AG08395 (cell line): ENCODE measurements at regions not wholly inside any gene's neighbourhood (a gene's known extent, or its start where the extent isn't known, plus 50 kb on each side); places are given as distances from the start of the nearest gene placed in this dataset.

Experiments
- DNase-seq: peaks from one replicate; pipeline ENCODE4 v3.0.0; 2012; ENCODE audit warnings: mixed read lengths, low spot score

DNA sequence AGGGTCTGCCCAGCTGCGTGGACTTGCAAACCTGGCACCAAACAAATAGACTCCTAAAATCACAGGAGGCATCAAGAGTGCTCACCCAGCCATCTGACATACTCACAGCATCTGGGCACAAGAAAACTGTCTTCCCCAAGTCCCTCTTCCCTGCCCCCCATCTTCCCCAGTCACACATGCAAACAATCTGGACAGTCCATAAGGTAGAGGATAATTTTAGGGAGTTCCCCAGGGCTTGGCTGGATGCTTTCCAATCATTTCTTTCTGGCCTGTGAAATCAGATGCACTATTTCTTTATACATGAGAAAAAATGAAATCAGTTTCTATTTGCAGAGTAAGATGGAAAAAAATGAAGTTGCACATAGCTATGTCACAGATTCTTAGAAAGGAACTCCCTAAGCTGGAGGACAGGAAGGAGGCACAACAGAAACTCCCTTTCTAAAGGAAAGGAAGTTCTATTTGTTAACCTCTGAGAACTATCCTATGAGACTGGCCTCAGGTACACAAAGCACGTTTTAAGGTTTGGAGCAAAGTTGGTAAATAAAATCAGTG lies 342.3 kb downstream of the HNRNPD start:
- no peak for DNase-seq

DNA sequence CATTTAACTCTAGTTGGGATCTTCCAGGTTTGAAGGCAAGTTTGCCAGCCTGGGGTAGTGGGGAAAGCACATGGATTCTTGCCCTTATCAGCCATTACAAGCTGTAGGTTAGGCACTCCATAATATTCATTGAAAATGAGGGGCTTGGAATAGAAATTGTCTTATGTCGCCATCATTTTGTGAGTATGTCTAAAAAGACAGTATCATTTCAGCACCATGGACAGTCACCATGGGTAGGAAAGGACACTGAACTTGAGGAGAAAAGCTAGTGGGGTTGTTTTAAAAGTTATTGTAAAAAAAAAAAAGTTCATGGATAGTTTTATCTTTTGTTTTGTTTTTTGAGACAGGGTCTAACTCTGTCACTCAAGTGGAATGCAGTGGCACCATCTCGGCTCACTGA lies 356.1 kb downstream of the HNRNPD start:
- no peak for DNase-seq

DNA sequence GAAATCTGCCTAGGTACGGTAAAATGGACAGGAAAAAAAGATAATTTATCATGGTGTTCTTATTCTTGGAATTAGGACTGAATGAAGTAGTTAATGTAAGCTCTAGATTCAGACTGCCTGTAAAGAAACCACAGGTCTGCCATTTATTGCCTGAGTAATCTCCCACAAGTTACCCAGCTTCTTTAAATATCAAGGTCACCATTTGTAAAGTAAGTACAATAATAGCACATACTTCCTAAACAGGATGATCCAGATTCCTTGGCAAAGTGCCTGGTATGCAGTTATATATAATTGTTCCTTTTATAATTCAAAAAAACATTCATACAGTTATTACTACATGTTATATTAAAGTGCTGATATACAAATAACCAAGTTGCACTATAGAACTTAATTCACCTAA lies 368.6 kb downstream of the HNRNPD start:
- DNase-seq = no peak

DNA sequence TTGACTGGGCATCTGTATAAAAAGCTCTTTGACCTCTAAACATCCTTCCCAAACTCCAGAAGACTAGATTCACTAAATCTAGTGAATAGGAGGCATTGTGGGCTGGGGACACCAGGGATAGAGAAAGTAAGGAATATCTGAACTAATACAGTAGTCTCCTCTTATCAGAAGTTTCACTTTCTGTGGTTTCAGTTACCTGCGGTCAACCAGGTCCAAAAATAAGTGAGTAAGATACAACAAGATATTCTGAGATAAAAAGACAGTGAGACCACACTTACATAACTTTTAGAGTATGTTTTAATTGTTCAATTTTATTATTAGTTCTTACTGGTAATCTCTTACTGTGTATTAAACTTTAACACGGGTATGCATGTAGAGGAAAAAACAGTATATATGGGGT lies 376.5 kb downstream of the HNRNPD start:
- no peak for DNase-seq

DNA sequence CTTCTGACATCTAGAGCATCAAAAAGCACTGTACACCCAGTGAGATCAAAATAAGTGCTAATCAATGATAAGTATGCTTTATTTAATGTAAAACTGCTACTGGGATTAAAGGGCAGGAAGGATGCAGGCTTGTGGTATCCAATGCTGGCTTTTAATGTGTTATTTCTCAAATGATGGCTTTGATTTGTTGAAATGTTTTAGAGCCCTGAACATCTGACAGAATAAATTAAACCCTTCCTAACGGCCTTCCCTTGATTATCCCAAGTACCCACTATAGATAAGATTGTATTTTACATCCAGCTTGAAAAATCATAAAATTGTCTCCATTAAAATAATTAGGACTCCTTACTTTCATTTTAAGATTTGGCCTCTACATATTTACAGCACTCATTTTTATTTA lies 382.9 kb downstream of the HNRNPD start:
- no peak for DNase-seq

DNA sequence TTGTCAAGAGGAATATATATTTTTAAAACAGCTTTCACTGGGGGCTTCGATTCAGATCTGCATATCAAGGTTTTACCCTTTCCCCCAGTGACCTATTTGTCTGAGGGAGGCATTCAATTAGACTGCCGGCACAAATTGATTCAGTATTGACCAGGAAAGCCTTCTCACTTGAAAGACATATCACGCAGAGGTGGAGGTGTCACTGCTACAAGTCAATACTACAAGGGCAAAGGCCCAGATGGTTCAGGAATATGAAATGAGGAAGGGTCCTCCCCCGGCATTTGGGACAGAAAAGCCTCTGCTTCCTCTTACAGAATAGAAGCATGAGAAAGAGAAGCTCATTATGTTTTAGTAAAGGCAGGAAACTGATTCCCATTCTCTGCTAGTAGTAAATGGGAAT lies 383.6 kb downstream of the HNRNPD start:
- DNase-seq = no peak

DNA sequence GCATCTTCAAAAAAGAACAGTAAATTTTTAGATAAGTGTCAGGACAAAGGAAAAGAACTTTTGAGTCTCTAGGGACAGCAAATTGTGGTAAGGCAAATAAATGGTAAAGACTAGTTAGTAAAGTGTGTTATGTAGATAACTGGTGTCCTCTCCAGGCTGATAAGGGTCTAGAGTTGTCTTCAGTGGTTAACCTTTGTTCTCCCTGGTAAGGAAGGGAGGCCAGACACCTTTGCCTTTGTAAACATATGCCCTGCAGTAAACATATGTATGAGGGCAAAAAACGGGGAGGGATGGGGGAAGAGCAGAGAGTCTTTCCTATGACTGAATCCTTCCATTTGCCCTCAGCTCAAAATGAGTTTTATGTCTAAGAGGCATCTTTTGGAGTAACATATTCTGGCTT lies 384.6 kb downstream of the HNRNPD start:
- DNase-seq = no peak

DNA sequence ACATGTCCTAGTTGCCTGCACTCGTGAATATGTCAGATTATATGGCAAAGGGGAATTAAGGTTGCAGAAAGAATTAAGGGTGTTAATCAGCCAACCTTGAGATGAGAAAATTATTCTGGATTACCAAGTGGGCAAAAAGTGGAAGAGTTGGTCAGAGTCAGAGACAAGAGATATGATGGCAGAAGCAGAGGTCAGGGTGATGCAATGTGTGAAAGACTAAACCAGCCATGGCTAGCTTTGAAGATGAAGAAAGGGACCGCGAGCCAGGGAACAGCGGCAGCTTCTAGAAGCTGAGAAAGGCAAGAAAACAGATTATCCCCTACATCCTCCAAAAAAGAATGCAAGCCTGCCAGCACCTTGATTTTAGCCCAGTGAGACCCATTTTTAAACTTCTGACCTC lies 385.6 kb downstream of the HNRNPD start:
- DNase-seq = no peak

DNA sequence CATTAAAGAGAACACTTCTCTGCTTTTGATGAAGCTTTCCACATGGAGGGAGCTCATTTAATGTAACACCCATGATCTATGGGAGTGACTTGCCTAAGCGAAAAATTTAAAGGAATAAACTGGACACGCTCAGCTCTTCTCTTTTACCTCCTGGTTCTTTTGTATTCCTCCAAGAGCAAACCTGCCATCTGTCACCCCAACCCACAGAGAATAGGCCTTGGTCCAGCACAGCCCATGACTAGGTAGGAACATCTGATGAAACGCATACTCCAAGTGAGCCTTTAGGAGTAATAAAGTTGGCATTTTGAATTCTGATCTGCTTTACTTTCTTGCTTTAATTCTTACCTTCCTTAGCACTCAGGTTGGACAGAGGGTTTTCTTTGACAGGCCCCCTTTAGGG lies 389.0 kb downstream of the HNRNPD start:
- no peak for DNase-seq

DNA sequence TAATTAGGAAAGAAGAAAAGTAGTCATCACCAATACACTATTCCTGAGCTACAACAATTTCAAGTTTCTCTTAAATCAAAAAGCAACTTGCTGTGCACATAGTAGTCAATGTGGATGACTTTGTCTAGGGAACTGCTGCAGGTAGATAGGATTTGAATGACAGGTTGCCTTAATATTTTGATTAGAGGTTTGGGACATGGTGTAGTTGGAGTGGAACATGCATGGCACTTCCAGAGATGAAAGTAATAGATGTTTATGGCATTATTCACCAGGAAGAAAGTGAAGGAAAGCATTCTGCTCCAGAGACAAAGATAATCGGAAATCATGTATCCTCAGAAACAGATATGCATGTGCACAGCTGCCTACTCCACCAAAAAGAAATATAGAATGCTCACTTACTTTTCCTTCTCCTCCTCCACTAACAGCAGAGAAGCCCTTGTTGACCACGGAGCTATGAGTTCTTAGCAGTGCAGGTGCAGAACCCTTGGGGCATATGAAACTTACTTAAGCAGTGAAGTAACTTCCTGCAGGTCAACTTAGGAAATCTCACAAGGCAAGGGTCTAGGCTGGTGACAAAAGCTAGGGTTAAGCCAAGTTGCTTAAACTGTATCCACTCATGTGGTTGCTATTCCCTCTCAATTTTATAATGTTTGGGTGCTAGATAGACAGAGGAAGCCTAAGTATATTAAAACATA lies 390.8 kb downstream of the HNRNPD start:
- no peak for DNase-seq

DNA sequence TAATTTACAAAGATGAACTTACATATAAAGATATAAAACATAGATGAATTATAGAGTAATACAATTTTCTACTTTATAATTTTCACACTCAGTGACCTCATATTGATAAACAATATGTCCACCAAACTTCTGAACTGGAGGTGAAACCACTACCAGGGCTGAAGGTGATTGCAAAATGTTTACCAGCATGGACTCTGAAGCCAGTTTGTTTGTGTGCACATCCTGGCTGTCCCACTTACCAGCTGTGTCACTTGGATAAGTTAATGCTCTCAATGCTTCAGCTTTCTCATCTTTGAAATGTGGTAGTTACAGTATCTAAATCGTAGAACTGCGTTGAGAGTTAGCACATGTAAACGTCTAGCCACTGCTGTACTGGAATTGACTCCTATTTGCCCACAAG lies 392.6 kb downstream of the HNRNPD start:
- no peak for DNase-seq

DNA sequence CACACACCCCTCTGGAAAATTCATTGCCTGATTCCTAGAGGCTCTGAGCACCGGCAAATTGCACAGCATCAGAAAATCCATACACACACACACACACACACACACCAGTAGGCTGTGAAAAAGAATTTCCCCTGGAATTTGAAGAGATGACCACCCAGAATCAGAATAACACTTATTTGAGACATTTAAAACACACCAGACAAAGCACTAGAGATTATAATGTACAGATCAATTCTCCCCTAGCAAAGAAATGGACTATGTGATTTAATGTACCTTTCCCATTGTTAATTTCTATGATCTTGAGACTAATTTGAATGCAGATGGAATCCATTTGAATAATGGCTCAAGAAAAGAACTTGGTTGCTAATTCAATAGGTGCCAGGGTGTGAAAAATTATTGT lies 399.3 kb downstream of the HNRNPD start:
- DNase-seq = no peak

DNA sequence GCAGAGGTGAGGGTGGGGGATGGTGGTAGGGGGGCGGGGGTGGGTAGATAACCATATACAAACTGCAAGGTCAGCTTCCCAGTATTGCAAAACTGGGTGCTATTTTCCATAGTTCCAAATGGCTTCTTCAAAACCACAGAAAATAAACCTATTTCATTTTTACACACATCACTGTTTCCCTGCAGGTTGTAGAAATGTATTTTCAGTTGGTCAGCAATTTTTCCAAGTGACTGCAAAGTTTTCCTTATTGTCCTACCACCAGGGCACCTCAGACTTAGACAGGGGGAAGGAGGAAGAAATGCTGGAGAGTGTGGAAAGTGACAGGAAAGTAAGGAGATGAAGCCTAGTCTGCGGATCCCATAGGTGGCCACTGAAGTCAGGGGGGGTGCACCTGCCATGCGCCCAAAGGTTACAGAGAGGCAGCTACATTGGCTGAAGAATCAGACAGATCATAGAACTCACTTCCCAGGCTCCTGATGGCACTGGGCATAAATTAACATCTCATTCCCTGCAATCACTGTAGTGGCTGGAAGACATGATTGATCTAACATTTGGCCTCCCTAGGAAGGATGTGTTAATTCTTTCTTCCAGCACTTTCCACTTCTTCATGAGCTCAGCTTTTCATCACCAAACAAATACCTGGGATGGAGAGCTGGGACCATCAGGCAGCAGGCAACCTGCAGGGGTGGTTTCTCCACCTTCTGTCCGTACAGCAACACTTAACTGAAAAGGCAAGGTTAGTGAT lies 402.0 kb downstream of the HNRNPD start:
- DNase-seq = no peak

DNA sequence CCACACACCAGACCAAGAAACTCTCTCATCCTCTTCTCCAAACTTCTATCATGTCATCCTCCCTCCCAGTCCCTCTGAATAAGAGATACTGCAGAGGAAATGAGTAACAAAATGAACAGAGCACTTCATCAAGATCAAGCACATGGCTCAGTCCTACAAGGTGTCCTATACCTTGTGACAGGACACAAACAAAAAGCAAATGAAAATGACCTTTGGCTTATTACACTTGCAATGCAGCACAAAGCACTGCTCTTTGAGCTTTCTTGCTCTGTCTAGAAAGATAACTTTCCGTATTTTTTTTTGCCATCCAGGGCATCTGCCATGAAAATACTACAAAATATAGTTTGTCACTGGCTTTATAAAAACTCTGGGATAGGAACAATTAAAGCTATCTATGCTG lies 402.7 kb downstream of the HNRNPD start:
- no peak for DNase-seq

DNA sequence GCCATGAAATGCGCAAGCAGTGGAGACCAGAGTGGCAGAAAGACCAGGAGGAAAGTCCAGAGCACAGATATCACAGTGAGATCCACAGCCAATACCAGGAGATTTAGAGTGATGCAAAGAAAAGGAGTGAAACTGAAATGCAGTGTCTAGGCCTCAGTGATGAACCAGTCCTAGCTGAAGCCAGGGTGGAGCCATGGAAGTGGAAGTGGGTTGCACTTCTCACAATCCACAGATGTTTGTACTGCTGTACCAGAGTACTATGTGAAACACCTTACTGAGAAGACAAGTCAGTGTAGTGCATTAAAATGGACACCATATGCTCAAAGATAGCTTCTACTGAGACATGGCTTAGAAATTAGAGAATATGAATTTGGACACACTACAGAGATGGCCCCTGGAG lies 403.3 kb downstream of the HNRNPD start:
- DNase-seq = no peak

DNA sequence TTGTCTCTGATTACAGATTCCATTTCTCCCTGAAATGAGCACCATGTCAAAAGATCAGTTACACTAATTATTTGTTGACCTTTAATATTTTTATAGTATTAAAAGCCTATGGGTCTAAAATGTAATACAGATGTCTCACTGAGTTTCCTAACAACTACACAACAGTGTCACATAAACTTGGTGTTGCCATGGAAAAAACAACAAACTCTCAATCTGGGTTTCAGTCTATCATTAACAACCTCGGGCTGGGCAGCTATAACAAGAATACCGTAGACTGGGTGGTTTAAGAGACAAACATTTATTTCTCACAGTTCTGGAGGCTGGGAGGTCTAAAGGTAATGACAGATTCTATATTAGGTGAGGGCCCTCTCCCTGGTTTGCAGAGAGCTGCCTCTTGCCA lies 407.1 kb downstream of the HNRNPD start:
- no peak for DNase-seq

DNA sequence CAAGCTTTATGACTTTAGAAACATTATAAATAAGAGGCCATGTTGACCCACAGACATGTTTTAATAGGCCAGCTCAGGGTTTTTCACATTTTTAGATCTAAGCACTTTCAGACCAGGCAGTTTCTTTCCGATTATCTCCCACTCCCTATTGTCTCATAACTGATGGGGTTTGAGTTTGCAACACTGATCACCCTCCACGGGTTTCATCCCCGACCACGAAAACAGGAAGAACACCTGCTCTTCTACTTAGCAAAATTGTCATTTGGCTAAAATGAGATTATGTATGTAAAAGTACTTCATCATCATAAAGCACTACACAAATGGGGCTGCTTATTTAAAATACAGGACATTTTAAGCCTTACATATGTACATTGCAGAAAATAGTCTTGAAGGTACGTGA lies 407.9 kb downstream of the HNRNPD start:
- DNase-seq = no peak

DNA sequence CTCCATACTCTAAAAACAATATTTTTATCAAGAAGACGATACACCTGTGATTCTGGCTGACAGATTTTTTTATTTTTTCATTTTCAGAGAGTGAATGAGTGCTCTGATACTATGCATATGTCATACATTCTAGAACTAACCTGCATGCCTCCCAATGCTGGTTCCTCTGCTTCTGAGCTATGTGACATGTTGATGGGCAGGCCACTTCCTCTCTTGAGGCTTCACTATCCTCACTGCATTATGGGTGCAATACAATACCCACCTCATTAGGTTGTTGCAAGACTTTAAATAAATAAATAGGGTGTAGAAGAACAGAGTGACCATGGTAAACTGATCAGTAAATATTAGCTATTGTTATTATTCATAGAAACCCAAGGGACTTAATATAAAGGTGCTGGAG lies 408.3 kb downstream of the HNRNPD start:
- DNase-seq = no peak

DNA sequence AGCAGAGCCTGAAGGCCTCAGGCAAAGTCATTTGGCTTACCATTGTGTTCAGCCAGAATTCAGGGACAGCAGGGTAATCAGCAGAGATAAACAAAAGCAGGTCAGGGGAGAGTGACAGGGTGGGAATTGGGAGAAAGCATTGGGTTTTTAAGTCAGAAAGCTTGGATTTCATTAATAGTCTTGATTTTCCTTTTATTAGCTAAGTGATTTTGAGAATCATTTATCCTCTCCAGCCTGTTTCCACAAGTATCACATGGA lies 410.1 kb downstream of the HNRNPD start:
- DNase-seq = no peak

DNA sequence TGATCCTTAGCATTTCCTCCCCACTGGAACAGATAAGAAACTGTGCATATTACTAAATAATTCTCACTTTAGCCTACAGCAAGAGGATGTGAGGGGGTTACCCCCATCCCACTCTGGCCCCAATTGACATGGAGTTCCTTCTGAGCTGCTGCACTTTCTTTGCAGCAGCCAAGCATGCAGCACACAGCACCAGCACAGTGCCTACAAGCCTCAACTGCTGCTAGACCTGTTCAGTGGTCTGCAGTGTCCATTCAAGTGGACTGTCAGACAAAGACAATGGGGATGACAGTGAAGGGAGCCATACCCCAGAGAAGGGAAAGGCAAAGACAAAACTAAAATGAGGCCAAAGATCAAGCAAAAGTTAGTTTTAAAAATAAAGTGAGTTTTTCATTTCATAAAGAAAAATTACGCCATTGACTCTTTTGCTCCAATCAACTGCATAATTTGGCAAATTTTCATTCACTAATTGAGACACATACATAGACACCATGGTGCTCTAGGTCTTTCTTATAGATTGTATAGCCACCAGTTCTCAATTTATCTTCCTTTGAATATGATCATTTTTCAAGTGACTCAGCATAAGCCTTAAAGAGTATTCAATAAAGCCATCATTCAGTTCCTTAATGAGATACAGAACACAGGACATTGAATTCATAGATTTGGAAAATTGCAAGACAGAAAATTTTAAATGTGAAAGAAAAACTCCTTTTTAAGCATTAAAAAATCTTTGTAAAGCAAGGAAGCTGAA lies 410.6 kb downstream of the HNRNPD start:
- no peak for DNase-seq

DNA sequence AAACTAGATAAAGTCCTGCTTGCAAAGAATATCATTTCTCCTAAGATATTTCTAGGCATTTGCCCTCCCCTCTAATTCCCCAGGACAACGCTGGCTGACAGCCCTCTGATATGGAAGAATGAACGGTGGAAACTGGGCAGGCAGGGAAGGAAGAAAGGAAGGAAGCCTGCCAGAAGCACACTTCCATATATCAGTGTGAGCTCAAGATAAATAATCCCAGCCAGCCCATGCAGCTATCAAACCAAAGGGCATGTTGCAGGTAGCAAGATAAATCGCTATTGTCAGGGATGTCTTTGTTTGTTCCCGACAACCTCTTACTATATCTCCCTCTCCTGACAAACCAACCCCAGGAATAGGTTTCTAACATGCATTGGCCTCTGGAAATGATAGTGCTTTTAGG lies 412.8 kb downstream of the HNRNPD start:
- DNase-seq = no peak

DNA sequence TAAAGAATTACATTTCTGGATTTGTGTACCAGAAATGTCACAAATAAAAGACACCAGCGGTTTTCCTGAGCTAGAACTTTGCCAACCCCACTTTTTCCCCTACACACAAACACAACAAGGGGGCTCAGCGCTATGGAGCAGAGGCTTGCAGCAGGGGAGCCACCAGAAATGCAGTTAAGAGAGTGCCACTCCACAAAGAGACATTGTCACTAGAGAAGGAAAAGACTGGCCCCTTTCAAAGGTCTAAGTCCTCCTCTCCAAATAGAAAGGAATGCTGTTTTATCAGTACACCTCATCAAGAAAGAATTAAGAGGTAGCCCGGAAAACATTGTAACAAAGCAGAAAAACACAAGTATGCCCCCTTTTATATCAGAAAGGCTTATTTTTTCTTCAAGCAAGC lies 419.5 kb downstream of the HNRNPD start:
- DNase-seq = no peak

DNA sequence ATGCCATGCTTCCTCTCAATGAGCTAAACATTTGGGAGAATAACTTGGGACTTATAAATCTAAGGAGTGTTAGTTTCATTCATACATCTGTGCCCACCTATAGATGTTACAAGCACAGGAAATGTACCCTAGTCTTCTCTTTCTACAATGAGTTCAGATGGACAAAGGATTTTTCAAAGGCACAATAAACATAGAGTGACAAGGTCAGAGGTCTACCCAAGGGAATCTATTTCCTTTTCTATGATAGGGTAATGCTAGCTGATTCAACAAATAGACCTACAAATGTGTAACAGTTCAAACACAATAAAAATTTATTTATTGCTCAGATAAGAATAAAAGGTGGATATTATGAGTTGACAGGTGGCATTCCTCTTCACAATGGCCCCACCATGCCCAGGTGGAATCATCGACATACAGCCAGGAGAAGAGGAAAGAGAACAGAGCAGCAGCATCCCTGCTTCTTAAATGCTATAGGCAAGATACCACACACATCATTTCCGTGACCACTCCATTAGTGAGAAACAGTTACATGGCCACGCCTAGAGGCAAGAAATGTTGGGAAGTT lies 421.8 kb downstream of the HNRNPD start:
- DNase-seq = no peak
